ENCODE measurements at regions not wholly inside any gene's neighbourhood (a gene's known extent, or its start where the extent isn't known, plus 50 kb on each side); places are given as distances from the start of the nearest gene placed in this dataset.

DNA sequence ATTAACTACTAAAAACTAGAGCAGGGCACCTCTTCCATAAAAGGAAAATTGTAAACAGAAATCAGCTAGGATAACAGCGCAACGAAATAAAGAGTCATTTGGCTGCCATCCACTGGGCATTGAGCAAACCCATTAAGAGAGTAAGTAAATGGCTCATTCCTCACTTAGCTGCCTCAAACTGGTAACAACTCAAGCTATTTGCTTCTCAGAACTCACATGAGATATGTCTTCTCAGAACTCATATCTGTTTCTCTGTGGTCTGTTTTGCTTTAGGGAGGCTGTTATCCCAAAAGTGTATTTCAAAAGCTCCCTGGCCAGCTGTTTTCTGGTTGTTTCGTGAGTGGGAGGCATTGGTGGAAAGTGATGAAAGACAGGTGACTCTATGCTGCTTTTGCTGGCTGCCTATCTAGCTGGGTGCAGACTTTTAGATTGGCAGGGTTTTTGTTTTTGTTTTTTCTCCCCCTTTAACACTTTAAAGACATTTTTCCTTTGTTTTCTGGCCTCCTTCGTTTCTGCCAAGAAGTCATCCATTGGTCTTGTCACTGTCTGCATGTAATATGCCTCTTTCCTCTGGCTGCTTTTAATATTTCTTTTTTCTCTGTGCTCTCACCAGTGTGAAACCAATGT lies 269.2 kb upstream of the RGS18 start (continued):
- TF ChIP-seq, protein P1, sequence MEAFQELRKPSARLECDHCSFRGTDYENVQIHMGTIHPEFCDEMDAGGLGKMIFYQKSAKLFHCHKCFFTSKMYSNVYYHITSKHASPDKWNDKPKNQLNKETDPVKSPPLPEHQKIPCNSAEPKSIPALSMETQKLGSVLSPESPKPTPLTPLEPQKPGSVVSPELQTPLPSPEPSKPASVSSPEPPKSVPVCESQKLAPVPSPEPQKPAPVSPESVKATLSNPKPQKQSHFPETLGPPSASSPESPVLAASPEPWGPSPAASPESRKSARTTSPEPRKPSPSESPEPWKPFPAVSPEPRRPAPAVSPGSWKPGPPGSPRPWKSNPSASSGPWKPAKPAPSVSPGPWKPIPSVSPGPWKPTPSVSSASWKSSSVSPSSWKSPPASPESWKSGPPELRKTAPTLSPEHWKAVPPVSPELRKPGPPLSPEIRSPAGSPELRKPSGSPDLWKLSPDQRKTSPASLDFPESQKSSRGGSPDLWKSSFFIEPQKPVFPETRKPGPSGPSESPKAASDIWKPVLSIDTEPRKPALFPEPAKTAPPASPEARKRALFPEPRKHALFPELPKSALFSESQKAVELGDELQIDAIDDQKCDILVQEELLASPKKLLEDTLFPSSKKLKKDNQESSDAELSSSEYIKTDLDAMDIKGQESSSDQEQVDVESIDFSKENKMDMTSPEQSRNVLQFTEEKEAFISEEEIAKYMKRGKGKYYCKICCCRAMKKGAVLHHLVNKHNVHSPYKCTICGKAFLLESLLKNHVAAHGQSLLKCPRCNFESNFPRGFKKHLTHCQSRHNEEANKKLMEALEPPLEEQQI (IDR thresholded peaks at IDR 0.05) = peak; percentile 99
- 0 out of 4 replicates have a peak, but pooled peaks of 1 of the 2 experiments have one; percentile 15 for TF ChIP-seq NRF1 (conservative IDR thresholded peaks at IDR 0.05 in 1 of 2, IDR thresholded peaks at IDR 0.05 in 1 of 2)
- TF ChIP-seq TOE1 (IDR thresholded peaks at IDR 0.05; ENCODE audit: borderline replicate concordance) = peak; percentile 70; the same call in 1 of the 2 replicates
- TF ChIP-seq TOE1 (CRISPR knock-in tag; IDR thresholded peaks at IDR 0.05; ENCODE audit: borderline replicate concordance, low read depth) = no peak
- TF ChIP-seq ZNF143 (CRISPR knock-in tag; IDR thresholded peaks at IDR 0.05) = no peak
- TF ChIP-seq SMARCA4 (IDR thresholded peaks at IDR 0.05) = peak; percentile 94
- TF ChIP-seq HNRNPH1 (optimal IDR thresholded peaks at IDR 0.05; ENCODE audit: low read depth, low read length) = no peak
- no peak for TF ChIP-seq PHB (CRISPR knock-in tag; IDR thresholded peaks at IDR 0.05)
- TF ChIP-seq ZNF696 (CRISPR knock-in tag; conservative IDR thresholded peaks at IDR 0.05) = no peak
- TF ChIP-seq, protein P2, sequence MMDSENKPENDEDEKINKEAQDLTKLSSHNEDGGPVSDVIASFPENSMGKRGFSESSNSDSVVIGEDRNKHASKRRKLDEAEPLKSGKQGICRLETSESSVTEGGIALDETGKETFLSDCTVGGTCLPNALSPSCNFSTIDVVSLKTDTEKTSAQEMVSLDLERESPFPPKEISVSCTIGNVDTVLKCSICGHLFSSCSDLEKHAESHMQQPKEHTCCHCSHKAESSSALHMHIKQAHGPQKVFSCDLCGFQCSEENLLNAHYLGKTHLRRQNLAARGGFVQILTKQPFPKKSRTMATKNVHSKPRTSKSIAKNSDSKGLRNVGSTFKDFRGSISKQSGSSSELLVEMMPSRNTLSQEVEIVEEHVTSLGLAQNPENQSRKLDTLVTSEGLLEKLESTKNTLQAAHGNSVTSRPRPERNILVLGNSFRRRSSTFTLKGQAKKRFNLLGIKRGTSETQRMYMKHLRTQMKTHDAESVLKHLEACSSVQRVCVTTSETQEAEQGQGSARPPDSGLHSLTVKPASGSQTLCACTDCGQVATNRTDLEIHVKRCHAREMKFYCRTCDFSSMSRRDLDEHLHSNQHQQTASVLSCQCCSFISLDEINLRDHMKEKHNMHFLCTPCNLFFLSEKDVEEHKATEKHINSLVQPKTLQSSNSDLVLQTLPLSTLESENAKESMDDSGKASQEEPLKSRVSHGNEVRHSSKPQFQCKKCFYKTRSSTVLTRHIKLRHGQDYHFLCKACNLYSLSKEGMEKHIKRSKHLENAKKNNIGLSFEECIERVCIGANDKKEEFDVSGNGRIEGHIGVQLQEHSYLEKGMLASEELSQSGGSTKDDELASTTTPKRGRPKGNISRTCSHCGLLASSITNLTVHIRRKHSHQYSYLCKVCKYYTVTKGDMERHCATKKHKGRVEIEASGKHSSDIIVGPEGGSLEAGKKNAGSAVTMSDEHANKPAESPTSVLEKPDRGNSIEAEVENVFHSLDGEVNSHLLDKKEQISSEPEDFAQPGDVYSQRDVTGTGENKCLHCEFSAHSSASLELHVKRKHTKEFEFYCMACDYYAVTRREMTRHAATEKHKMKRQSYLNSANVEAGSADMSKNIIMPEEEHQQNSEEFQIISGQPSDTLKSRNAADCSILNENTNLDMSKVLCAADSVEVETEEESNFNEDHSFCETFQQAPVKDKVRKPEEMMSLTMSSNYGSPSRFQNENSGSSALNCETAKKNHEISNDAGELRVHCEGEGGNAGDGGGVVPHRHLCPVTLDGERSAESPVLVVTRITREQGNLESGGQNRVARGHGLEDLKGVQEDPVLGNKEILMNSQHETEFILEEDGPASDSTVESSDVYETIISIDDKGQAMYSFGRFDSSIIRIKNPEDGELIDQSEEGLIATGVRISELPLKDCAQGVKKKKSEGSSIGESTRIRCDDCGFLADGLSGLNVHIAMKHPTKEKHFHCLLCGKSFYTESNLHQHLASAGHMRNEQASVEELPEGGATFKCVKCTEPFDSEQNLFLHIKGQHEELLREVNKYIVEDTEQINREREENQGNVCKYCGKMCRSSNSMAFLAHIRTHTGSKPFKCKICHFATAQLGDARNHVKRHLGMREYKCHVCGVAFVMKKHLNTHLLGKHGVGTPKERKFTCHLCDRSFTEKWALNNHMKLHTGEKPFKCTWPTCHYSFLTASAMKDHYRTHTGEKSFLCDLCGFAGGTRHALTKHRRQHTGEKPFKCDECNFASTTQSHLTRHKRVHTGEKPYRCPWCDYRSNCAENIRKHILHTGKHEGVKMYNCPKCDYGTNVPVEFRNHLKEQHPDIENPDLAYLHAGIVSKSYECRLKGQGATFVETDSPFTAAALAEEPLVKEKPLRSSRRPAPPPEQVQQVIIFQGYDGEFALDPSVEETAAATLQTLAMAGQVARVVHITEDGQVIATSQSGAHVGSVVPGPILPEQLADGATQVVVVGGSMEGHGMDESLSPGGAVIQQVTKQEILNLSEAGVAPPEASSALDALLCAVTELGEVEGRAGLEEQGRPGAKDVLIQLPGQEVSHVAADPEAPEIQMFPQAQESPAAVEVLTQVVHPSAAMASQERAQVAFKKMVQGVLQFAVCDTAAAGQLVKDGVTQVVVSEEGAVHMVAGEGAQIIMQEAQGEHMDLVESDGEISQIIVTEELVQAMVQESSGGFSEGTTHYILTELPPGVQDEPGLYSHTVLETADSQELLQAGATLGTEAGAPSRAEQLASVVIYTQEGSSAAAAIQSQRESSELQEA (IDR thresholded peaks at IDR 0.05; ENCODE audit: low read depth) = peak; percentile 66; the same call in 1 of the 2 replicates
- TF ChIP-seq GATA2 (CRISPR knock-in tag; IDR thresholded peaks at IDR 0.05) = peak; percentile 57; the same call in 1 of the 2 replicates
- TF ChIP-seq, protein P3, sequence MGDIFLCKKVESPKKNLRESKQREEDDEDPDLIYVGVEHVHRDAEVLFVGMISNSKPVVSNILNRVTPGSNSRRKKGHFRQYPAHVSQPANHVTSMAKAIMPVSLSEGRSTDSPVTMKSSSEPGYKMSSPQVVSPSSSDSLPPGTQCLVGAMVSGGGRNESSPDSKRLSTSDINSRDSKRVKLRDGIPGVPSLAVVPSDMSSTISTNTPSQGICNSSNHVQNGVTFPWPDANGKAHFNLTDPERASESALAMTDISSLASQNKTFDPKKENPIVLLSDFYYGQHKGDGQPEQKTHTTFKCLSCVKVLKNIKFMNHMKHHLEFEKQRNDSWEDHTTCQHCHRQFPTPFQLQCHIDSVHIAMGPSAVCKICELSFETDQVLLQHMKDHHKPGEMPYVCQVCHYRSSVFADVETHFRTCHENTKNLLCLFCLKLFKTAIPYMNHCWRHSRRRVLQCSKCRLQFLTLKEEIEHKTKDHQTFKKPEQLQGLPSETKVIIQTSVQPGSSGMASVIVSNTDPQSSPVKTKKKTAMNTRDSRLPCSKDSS (IDR thresholded peaks at IDR 0.05; ENCODE audit: low read depth, partially characterized antibody) = no peak
- 0 out of 2 replicates have a peak, but pooled peaks have one; percentile 47 for TF ChIP-seq ZBTB17 (CRISPR knock-in tag; IDR thresholded peaks at IDR 0.05)
- no peak for TF ChIP-seq WHSC1 (IDR thresholded peaks at IDR 0.05; ENCODE audit: low read length)
- no peak for TF ChIP-seq XRCC5 (IDR thresholded peaks at IDR 0.05; ENCODE audit: low read depth, low read length)
- no peak for TF ChIP-seq RHOXF2B (CRISPR knock-in tag; conservative IDR thresholded peaks at IDR 0.05)
- TF ChIP-seq SRF (CRISPR knock-in tag; IDR thresholded peaks at IDR 0.05) = peak in 1 of 2 experiments; percentile 86; a peak in 1 of 4 replicates
